HG02943 (cell line): ENCODE measurements at regions not wholly inside any gene's neighbourhood (a gene's known extent, or its start where the extent isn't known, plus 50 kb on each side); places are given as distances from the start of the nearest gene placed in this dataset.
"Not testable (repeated sequence)": the region's sequence is repeated elsewhere in the genome, so short reads cannot be mapped to it uniquely, and the experiment has no call there.

Experiments
- ATAC-seq: cut with Tn5 transposase; IDR thresholded peaks from one replicate; pipeline ENCODE4 v1.9.1; 2021; ENCODE audit warnings: mild to moderate bottlenecking, low read depth, moderate library complexity; ENCODE audit not compliant: unreplicated experiment

GRCh38 chr4:111961026-111961425, 184.2 kb upstream of the FAM241A start:
- not testable (repeated sequence) for ATAC-seq

GRCh38 chr4:111961809-111962208, 183.4 kb upstream of the FAM241A start:
- ATAC-seq, result no peak

- no peak for ATAC-seq
Observed at GRCh38 chr4:111963158-111963700, 182.0 kb upstream of the FAM241A start.

DNA sequence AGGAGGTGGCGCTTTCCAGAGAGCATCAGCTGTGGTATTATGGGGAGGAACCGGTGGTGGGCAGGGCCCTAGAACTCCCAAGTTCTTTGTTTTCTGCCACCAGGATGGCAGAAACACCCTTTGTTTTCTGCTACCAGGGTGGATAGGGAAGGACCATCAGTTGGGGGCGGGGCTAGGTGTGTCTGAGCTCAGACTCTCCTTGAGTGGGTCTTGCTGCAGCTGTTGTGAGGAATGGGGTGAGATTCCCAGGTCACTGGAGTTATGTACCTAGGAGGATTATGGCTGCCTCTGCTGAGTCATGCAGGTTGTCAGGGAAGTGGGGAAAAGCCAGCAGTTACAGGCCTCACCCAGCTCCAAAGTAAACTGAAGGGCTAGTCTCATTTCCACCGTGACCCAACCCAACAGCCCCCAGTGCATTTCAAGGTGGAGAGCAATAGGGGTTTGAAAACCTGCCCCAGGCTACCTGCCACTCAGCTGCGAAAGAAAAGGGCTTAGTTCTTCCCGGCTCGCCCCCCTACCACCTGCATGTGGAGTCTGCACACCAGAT, 167.8 kb upstream of the FAM241A start:
- ATAC-seq, result no peak

GRCh38 chr4:111979921-111980320, 165.3 kb upstream of the FAM241A start:
- no peak for ATAC-seq

DNA sequence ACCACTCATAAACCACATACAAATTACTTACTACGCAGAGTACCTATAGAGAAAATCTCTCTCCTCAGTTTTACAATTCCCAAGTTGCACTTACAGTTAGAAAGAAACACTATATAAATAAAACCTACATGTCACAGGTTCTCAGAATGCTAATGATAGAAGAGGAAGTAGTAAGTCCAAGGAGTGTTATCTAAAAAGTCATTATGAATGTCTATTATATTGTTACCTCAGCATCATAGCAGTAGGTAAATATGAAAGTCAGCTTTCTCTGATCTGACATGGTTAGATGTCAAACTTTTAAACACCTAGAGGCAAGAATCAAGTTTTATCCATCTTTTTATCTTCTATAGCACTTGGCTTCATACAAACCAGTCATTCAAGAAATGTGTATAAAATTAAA, 163.2 kb upstream of the FAM241A start:
- ATAC-seq, result no peak

- no peak for ATAC-seq
Observed at GRCh38 chr4:111984169-111984819, 161.0 kb upstream of the FAM241A start.

- ATAC-seq, result no peak
Observed at GRCh38 chr4:111985426-111985825, 159.8 kb upstream of the FAM241A start.

GRCh38 chr4:111986095-111986494, 159.2 kb upstream of the FAM241A start:
- ATAC-seq, result no peak

- ATAC-seq, result no peak
Observed at GRCh38 chr4:111988514-111988913, 156.7 kb upstream of the FAM241A start.

- ATAC-seq, result no peak
Observed at GRCh38 chr4:111989817-111990216, 155.4 kb upstream of the FAM241A start.

DNA sequence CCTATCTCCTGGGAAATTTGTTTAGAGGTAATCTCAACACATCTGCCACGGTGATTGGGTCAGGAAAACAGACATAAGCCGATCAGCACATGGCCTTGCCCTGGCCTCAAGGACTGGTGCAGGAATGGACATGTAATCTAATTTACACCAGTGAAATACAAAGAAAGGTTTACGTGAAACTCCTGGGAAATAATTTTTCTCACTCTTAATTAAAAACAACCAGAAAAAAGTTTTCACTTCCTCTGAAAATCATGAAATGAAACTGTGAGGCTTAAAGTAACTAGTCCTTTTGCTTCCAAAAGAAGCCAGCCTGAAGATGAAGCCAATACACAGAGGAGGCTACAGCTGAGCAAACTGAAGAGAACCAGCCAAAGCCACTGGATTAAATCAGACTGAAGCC, 154.1 kb upstream of the FAM241A start:
- ATAC-seq, result peak; percentile 96

DNA sequence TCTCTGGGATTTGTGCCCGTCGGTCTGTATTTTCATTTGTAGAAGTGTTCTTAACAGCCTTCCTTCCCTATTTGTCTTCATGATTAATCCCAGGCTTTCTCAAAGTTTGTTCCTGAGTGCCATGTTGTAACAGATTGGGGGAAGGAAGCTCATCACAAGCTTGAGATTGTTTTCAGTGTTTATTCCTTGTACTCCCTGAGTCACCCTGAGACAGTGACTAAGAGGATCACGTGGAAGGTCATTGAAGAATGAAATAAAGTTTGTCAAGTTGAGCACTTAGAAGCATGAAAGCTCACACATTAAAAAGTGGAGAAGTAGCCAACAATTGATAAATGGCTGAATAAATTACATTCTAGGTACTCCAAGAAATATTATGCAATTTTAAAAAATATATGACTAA, 153.5 kb upstream of the FAM241A start:
- no peak for ATAC-seq

DNA sequence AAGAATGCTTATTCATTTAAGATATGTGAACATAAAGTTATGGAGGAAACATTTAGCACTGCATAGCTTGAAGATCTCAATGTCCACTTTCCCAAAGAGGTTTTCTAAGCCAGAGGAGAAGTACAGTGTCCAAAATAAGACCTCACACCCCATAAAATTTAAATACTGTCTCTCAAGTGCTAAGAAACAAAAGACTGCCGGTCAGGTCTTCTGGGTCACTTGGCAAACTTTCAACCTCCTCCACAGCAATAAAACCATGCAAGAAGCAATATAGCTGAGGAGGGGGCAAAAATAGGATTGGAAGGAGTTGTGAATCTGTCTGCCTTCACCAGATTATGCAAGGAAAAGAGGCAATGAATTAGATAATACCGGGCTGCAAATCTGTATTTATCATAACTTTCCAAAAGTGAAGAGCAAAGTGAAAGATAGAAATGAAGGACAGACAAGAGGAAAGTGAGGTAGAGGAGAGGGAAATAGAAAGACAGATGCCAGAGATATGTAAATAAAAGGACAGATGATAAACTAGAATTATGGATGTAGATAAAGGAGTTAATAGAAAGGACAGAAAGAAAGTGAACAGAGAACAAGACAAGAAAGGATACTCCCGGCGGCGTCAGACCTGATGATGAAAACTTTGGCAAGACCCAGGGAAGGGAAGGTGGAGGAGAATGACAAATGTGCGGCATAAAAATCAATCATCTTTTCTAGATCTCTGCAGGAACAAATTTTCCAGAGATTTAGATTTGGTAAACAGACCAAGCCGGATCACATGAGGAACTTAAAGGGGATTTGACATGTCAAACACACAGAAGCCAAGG, 152.7 kb upstream of the FAM241A start:
- no peak for ATAC-seq

DNA sequence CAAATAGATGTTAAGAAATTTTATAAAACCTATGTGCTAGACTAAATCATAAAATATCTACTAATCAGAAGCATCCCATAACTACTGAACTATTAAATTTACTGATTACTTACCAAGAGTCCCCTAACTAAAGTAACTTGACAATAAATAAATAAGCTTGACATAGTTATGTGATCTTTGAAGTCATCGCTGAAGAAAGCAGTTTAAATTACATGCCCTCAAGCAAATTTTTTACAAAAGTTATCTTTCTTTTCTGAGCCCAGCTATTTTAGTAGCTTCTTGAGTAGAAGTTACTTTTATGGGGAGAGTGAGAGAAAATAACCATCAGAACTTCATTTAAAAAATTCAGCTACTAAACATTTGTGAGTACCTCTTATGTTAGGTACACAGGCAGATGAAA, 150.9 kb upstream of the FAM241A start:
- no peak for ATAC-seq

GRCh38 chr4:111997785-111998184, 147.5 kb upstream of the FAM241A start:
- no peak for ATAC-seq

GRCh38 chr4:111999801-112000200, 145.5 kb upstream of the FAM241A start:
- ATAC-seq, result no peak

DNA sequence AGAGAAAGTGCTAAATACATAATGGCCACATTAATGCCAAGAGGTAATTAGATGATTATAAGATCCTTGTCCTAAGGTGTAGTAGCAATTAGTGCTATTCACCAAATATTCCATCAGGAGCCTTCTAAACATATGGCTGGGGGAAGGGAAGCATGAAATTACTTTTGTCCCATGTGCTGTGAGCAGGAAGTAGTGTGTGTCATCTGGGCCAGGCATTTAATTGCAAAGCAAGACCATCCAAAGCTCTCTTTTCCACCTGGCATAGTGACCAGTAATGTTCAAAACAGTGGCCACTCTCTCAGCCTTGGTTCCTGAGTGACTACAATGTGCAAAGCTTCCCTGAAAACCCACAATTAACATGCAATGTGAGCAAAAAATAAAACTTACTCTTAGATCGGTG, 144.2 kb upstream of the FAM241A start:
- no peak for ATAC-seq

- no peak for ATAC-seq
Observed at GRCh38 chr4:112002248-112002661, 143.0 kb upstream of the FAM241A start.

DNA sequence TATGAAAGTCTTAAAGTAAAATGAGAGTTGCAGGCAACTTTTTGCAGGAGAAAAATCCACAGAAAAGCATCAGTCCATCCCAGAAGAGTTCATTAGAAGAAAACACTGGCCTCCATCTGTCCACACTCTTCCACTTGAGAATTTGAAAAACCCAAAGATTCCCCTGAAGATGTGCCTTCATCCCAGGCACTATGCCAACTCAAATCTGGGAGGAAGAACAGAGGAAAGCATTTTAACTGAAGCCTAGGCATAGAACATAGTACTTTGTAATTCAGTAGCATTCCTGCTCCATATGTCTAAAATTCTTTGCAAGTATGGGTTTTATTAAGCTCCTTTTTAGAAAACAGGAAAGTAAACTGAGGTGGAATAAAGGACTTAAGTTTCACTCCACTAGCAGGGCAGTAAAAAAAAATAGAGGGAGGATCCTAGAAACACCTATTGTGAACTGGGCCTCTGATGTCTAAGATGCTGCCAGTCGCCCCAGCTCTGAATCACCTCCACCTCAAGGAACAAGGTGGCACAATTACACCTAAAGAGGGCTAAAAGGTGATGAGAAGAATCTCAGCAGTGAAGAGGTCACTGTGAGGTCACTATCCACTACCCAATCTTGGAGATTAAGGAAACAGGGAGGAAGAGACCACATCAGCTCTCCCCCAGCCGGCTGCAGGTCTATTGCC, 141.9 kb upstream of the FAM241A start:
- no peak for ATAC-seq

DNA sequence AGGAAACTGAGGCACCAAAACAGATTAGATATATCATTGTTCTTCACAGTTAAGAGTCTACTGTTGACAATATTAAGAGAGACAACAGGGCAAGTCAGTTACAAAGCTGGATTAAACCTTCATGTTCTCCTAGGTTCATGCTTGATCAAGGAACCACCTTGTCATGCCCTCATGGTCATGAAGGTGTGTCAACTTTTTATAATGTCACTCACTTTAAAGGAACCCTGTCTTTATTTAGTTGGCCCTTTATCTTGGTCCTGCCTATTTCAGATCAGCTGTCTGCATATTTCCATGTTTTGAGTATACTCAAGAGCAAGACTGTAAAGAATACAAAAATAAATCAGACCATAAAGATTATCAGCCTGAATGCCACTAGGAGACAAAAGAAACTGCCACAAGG, 140.2 kb upstream of the FAM241A start:
- ATAC-seq, result no peak
